ENCODE measurements at regions not wholly inside any gene's neighbourhood (a gene's known extent, or its start where the extent isn't known, plus 50 kb on each side); places are given as distances from the start of the nearest gene placed in this dataset.
"Not testable (repeated sequence)": the region's sequence is repeated elsewhere in the genome, so short reads cannot be mapped to it uniquely, and the experiment has no call there.

- no peak for DNase-seq (ENCODE audit: low read depth)
These were observed 281.2 kb downstream of the MYCN start for GRCh38 chr2:16221461-16222010.

DNA sequence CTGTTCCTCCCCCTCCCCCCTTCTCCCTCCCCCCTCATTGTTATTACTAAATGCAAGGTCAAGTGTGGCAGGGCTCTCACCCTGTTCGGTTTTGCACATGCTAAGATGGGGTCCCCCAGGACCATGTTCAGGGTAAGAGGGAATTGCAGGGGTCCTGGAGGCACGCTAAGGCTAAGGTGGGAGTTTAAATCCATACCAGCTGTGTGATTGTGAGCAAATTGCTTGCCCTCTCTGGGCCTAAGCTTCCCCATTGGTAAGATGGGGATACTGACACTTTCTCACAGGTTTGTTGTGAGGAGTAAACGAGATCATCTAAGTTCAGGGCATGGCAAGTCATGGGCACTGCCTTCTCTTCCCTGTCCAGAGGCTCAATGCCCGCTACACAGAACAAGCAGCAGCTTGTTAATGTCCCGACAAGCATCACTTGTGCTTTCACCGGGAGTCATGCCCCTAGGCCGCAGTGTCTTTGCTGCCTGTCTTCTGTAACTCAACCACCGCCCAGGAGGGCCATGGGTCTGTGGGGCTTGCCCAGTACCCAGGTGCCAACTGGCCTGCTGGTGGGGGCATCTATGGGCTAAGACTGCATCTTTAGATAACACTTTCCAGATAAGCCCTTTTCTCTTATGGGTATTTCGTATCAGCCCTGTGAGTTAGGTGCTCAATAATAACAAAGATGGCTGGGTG, 279.1 kb downstream of the MYCN start:
- DNase-seq (ENCODE audit: low read depth): no peak

DNA sequence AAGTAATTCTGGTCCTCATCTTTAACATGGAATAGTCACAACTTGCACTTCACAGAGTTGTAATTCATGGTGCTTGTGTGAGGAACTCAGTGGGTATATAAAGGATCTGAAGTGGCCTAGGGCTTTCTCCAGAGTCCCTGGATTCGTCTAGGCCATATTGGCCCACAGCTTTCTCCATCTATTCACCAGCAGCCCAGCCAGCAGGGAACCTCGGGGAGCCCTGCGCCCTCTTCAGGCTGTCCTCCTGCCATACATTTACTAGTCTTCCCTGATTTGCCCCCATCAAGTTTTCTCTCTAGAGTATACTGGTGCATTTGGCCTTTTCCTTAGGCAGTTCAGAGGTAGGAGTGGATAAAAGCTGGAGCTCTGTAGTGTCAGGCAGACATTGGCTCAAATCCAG, 278.3 kb downstream of the MYCN start:
- DNase-seq (ENCODE audit: low read depth): no peak

DNA sequence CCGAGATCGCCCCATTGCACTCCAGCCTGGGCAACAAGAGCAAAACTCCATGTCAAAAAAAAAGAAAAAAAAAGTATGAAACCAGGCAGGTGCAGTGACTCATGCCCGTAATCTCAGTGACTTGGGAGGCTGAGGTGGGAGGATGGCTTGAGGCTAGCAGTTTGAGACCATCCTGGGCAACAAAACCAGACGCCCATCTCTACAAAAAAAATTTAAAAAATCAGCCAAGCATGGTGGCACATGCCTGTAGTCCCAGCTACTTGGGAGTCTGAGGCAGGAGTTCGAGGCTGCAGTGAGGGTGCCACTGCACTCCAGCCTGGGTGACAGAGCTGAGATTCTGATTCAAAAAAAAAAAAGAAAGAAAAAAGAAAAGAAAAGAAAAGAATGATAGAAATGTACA, 277.8 kb downstream of the MYCN start:
- DNase-seq (ENCODE audit: low read depth): no peak

DNA sequence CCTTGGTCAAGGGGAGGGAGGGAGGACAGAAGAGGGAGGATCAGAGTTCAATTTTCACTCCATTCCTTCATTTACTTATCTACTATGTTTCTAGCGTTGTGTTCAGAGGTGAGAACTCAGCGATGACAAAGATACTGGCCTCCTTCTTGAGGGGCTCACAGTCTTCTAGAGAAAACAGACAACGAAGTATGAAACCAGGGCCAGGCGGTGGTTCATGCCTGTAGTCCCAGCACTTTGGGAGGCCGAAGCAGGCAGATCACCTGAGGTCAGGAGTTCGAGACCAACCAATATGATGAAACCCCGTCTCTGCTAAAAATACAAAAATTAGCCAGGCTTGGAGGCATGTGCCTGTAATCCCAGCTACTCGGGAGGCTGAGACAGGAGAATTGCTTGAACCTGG, 277.4 kb downstream of the MYCN start:
- not testable (repeated sequence) for DNase-seq (ENCODE audit: low read depth)

DNA sequence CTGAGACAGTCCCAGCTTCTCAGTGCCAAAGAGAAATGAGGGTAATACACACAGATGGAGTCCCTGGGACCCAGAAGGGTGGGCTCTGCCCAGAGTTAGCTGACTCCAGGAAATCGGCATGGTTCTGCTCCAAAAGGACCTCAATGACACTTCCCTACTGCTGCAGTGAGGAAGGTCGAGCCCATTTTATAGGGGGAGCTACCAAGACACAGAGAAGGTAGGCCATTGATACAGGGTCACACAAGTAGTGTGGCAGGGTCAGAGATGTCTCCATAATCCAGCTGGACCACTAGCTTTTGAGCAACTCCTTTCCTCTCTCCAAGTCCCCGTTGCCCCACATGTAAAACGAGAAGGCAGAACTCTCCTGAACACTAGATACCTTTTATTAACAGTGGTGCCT, 276.9 kb downstream of the MYCN start:
- DNase-seq (ENCODE audit: low read depth): no peak

GRCh38 chr2:16216558-16216945, 276.2 kb downstream of the MYCN start:
- DNase-seq (ENCODE audit: low read depth): no peak

DNA sequence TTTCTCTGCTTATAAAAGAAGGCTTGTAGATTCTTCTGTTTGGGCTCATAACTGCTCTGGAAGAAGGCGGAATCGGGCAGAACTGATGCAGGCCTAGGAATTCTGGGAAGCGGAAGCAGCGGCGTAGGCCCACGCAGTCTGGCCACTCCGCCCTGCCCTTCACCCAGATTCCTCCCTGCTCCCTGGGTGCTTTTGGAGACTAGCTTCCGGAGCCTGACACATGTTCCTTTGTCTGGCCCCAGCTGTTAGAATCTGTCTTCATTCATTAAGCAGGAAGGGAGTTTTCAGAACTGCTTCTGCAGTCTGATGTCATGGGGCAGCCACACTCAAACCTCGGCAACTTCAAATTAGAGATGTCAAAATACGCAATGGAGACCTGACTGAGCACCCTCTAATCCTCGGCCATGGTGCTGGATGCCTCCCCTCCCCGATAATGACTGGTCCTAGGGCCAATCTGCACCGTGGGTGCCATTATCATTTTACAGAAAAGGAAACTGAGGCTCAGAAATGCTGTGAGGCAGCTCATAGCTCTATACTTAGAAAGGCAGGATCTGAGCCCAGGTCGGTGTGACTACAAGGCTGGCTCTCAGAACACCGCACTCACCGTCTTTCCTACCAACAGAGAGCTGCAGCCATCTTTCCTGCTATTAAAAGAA, 275.7 kb downstream of the MYCN start:
- no peak for DNase-seq (ENCODE audit: low read depth)

GRCh38 chr2:16214861-16215260, 274.5 kb downstream of the MYCN start:
- DNase-seq (ENCODE audit: low read depth): no peak

DNA sequence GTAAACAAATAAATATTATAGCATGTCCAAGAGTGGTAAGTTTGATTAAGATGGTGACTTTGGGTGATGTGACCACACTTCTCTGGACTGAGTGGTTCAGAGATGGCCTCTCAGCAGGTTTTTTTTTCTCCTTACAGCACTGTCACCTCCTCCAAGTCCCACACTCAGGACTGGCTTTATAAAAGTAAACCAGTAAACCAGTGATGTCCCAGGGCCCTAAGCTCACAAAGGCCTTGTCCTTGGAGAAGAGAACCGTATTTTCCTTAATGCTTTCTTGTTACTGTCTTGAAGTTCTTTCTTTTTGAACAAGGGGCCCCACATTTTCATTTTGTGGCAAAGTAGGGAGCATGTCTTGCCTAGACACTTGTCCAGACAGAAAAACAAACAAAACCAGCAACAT, 274.0 kb downstream of the MYCN start:
- DNase-seq (ENCODE audit: low read depth): no peak

DNA sequence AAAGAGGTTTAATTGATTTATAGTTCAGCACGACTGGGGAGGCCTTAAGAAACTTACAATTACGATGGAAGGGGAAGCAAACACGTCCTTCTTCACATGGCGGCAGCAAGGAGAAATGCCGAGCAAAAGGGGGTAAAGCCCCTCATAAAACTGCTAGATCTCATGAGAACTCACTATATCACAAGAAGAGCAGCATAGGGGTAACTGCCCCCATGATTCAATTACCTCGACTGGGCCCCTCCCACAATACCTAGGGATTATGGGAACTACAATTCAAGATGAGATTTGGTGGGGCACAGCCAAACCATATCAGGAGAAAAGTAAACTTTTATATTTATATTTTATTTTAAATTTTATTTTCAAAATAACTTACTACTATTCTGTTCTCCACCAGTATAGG, 272.0 kb downstream of the MYCN start:
- no peak for DNase-seq (ENCODE audit: low read depth)

GRCh38 chr2:16211341-16211740, 271.0 kb downstream of the MYCN start:
- no peak for DNase-seq (ENCODE audit: low read depth)

GRCh38 chr2:16210841-16211240, 270.5 kb downstream of the MYCN start:
- no peak for DNase-seq (ENCODE audit: low read depth)

DNA sequence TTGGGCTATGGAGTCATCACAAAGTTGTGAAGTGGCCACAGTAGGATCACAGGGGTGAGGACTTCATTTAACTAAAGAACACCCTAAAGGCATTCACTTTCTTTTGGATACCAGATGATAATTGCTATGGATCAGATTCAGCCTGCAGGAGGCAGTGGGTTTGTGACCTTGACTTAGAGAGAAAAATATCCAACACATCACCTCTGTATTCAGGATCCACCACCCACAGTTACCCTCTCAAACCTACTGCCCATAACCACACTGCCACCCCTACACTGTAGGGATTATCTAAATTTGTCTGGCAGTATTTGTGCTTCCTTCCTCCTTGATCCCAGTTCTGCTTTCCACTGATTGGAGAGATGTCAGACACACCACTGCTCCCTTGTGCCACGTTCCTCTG, 269.4 kb downstream of the MYCN start:
- DNase-seq (ENCODE audit: low read depth): no peak

DNA sequence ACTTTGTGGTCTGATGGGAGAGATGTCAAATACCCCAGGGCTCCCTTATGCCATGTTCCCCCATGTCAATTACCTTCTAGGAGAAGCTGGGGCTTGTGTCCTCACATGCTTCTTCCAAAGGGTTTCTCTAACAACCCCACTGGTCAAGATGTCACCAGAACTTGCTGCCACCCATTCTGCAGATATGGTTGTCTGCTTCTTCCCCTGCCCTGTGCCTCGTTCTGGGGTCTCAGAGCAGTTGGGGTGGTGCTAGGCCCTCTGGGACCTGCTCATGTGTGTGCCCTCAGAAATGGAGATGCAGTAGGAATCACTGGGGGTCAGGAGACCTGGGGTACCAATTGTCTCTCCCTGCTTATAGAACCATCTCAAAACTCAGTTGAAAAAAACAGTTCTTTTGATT, 268.6 kb downstream of the MYCN start:
- DNase-seq (ENCODE audit: low read depth): no peak

DNA sequence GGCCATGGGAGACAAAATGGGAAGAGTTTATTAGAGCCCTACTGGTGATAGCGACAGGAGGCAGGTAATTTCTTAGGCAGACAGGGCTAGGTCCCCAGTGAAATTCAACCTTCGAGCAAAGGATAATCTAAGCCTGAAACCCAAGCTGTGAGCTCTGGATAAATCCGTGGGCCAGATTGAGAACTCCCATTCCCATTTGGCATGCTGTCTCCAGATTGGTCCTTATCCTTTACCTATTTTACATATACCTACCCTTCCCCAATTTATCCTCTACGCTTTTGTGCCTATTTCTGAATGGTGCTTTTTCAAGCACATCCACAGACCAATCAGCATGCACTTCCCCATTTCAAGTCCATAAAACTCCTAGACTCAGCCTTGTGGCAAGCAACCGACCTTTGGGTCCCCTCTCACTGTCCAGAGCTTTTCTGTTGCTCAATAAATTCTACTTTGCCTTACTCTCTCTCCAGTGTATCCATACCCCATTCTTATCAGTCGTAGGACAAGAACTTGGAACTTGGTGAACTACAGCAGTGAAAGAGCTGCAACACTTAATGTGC, 268.0 kb downstream of the MYCN start:
- no peak for DNase-seq (ENCODE audit: low read depth)

DNA sequence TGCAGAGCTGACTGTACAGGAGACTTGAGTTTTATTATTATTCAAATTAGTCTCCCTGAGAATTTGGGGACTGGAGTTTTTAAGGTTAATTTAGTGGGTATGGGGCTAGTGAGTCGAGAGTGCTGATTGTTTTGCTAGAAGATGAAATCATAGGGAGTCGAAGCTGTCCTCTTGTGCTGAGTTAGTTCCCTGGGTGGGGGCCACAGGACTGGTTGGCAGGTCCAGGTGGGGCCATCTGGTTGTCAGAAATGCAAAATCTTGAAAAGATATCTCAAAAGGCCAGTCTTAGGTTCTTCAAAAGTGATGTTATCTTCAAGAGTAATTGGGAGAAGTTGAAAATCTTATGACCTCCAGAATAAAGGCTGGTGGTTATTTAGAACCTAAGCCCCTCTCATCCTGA, 267.3 kb downstream of the MYCN start:
- DNase-seq (ENCODE audit: low read depth): no peak

- no peak for DNase-seq (ENCODE audit: low read depth)
These were observed 266.8 kb downstream of the MYCN start for GRCh38 chr2:16207151-16207550.

- no peak for DNase-seq (ENCODE audit: low read depth)
These were observed 266.0 kb downstream of the MYCN start for GRCh38 chr2:16206191-16206944.

GRCh38 chr2:16205631-16206030, 265.3 kb downstream of the MYCN start:
- DNase-seq (ENCODE audit: low read depth): no peak

DNA sequence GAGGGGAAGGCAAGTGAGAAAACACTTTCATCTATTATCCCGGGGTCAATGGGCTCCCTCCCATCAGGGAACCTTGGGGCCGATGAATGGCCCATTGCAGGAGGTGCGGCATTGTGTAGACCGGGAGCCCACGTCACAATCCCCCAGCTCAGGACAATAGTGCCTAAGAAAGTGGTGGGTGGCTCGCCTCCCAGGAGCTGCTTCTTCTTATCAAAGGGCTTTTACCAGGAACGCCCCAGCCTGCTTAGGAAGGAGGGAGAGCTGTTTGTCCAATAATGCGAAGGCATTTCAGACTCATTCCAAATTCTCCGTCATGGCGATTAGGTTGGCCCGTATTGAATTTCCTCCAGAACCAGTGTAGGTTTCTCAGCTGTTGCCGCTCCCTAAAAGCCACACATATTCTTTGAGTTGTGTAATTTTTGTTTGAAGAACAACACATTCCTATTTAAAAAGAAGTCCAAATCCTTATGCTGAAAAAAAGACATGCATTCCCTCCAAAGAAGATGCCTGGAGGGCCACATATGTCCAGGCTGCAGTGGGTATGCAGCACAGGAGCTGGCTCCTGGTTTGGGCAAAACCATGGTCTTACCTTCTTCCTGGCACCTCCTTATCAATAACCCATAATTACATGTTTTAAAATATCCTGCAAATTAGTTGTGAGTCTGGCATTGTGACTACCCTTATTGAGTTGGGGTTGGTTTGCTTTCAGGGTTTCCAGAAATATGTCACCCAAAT, 264.7 kb downstream of the MYCN start:
- DNase-seq (ENCODE audit: low read depth): no peak

DNA sequence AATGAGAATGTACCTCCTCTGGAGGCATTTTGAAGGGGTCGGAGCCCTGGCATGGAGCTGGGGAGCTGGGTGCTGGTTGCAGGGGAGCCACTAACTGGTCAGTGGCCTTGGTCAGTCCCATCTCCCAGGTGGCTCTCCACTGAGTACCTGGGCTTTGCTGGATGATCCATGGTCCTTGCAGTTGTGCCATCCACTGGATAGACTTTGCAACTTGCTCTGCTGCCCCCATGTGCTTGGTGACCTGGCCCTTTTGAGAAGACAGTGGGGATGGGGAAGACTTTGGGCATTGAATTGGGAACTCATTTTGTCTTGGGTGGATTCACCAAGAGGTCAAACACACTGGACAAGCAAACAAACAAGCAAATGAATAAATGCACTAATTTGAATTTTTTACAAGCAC, 263.9 kb downstream of the MYCN start:
- no peak for DNase-seq (ENCODE audit: low read depth)

All from fibroblast of gingiva (primary cell).